Endothelial cell of umbilical vein (primary cell): ENCODE measurements at regions not wholly inside any gene's neighbourhood (a gene's known extent, or its start where the extent isn't known, plus 50 kb on each side); places are given as distances from the start of the nearest gene placed in this dataset.

Experiments used
- EZH2 ChIP-seq: IDR thresholded peaks from 2 replicates; pipeline ENCODE4 v1.6.1; 2012; ENCODE audit warnings: borderline replicate concordance, low read depth, mild to moderate bottlenecking, moderate library complexity, low read length, inconsistent platforms; ENCODE audit not compliant: severe bottlenecking
- FOS ChIP-seq: IDR thresholded peaks from 2 replicates; pipeline ENCODE4 v1.6.1; 2011; ENCODE audit warnings: mild to moderate bottlenecking, low read length, moderate library complexity, borderline replicate concordance; ENCODE audit not compliant: insufficient read depth
- GATA2 ChIP-seq: IDR thresholded peaks from 2 replicates; pipeline ENCODE4 v1.7.0; 2011; ENCODE audit warnings: low read depth, mild to moderate bottlenecking, moderate library complexity, mixed read lengths, low read length; ENCODE audit not compliant: insufficient read length, insufficient read depth
- MYC ChIP-seq: IDR thresholded peaks from one replicate; pipeline ENCODE4 v1.6.1; 2011; ENCODE audit warnings: mild to moderate bottlenecking, low read depth, low read length
- POLR2A ChIP-seq: IDR thresholded peaks from 2 replicates; pipeline ENCODE4 v1.6.1; 2012; ENCODE audit warnings: low read depth, mild to moderate bottlenecking, control low read depth, low read length
- POLR2AphosphoS5 ChIP-seq: IDR thresholded peaks from 2 replicates; pipeline ENCODE4 v1.6.1; 2012; ENCODE audit warnings: low read depth, mild to moderate bottlenecking, control low read depth, low read length, moderate library complexity; ENCODE audit not compliant: insufficient read depth
- TF ChIP-seq, protein P1 (sequence below): IDR thresholded peaks from 2 replicates; pipeline ENCODE4 v1.6.1; 2011; ENCODE audit not compliant: insufficient read depth, insufficient read length
- TF ChIP-seq, protein P2 (sequence below), 2 donors: IDR thresholded peaks; 1 replicate in 1 of 2; 2 replicates in 1 of 2; pipeline ENCODE4 v1.5.1; 2011; ENCODE audit warnings: low read length in 2 of 2, mild to moderate bottlenecking in 2 of 2, moderate library complexity in 2 of 2, control low read depth in 1 of 2, inconsistent platforms in 1 of 2, low read depth in 1 of 2; ENCODE audit not compliant: insufficient read depth in 1 of 2; ENCODE audit errors: extremely low read depth in 1 of 2

DNA sequence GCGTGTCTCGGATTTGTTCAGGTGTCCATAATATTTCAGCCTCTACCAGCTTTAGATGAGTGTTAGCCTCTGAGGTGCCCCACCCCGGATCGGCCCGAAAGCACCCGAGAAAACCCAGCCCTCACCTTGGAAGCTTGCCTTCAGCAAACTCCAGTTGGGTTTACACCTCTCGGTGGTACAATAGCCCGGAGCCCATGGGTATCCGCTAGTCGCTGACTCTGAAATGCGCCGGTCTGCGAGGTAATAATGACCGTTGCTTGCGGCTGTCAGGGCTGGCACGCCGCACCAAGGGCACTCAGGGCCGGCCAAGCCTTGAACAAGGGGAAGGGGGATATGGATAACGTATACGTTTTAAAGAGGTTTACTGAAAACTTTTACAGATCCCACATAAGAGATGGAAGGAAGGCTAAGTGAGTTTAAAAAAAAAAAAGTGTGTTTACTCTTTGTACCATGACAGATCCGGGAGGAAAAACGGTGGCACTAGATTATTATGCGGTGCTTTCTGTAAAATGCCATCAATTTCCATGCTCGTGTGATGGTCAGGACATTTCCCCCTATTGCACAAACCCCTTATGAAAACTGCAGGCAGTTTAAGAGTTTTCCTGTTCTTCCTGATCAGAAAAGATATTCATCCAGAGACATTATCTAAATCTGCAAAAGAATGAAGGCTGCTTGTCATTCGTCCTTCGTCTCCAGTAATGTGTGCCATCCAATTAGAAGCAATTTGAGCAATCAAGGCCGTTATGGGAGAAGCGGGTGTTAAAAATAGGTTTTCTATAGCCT is 124.2 kb downstream of the TMEM161B start:
- TF ChIP-seq, protein P1, sequence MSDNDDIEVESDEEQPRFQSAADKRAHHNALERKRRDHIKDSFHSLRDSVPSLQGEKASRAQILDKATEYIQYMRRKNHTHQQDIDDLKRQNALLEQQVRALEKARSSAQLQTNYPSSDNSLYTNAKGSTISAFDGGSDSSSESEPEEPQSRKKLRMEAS, result no peak
- TF ChIP-seq, protein P2, sequence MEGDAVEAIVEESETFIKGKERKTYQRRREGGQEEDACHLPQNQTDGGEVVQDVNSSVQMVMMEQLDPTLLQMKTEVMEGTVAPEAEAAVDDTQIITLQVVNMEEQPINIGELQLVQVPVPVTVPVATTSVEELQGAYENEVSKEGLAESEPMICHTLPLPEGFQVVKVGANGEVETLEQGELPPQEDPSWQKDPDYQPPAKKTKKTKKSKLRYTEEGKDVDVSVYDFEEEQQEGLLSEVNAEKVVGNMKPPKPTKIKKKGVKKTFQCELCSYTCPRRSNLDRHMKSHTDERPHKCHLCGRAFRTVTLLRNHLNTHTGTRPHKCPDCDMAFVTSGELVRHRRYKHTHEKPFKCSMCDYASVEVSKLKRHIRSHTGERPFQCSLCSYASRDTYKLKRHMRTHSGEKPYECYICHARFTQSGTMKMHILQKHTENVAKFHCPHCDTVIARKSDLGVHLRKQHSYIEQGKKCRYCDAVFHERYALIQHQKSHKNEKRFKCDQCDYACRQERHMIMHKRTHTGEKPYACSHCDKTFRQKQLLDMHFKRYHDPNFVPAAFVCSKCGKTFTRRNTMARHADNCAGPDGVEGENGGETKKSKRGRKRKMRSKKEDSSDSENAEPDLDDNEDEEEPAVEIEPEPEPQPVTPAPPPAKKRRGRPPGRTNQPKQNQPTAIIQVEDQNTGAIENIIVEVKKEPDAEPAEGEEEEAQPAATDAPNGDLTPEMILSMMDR (IDR thresholded peaks at IDR 0.05; ENCODE audit: extremely low read depth in 1 of 2, insufficient read depth in 1 of 2, low read depth in 1 of 2, low read length in 2 of 2), result no peak
- no peak for TF ChIP-seq POLR2A
- peak; percentile 66 for TF ChIP-seq EZH2
- TF ChIP-seq POLR2AphosphoS5, result no peak
- TF ChIP-seq GATA2, result no peak
- TF ChIP-seq FOS, result no peak
- TF ChIP-seq MYC, result no peak
